ENCODE measurements at regions not wholly inside any gene's neighbourhood (a gene's known extent, or its start where the extent isn't known, plus 50 kb on each side); places are given as distances from the start of the nearest gene placed in this dataset.

DNA sequence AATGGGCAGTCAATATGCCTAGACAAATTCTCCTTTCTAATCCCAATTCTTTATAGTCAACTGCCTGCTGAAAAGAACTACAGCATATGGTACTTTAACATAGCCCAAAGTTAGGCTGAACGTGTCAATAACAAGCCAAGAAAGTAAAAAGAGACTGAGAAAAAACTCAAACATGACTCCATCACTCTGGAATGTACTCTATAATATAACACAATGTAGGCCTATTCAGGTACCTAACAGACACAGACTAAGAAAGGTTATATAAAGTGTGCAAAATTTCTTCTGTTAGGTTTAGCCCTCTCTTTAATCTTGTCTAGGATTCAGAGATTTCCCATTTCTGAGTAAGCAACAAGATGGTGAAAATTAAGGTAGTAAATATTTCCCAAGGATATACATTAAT lies 209.7 kb upstream of the PRR16 start:
- no peaks in the 10 kb centered on the region for H3K36me3 Mint-ChIP-seq
- no peak overlapping the region for H3K27ac Mint-ChIP-seq
- CTCF ChIA-PET, result no interaction called here
- ATAC-seq, result no peak
- H3K27me3 Mint-ChIP-seq, result no peaks in the 10 kb centered on the region
- no peaks in the 10 kb centered on the region for H3K9me3 Mint-ChIP-seq (ENCODE audit: low read depth)
- DNase-seq, result no peak
- H3K4me3 Mint-ChIP-seq, result no peak overlapping the region
- no peaks in the 10 kb centered on the region for H3K4me1 Mint-ChIP-seq

DNA sequence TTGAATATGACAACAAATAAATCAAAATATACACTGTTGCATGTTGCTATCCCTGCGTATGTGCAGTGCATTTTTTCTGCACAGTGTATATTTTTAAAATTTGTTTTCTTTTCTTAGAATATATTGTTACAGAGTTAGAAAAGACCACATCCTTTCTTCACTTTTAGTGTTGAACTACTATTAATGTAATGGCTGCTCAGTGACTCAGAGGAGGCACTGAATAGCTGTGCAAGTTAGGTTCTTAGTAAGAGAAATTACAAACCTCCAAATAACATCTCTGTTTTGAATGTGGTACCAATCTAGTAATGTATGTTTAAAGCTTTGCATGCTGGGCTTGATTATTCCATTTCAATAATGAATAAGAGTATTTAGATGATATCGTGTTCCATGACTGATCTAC lies 208.9 kb upstream of the PRR16 start:
- CTCF ChIA-PET, result no interaction called here
- no peaks in the 10 kb centered on the region for H3K36me3 Mint-ChIP-seq
- DNase-seq, result no peak
- no peaks in the 10 kb centered on the region for H3K27me3 Mint-ChIP-seq
- no peaks in the 10 kb centered on the region for H3K9me3 Mint-ChIP-seq (ENCODE audit: low read depth)
- H3K4me3 Mint-ChIP-seq, result no peak overlapping the region
- H3K4me1 Mint-ChIP-seq, result no peaks in the 10 kb centered on the region
- ATAC-seq, result no peak
- H3K27ac Mint-ChIP-seq, result no peak overlapping the region

GRCh38 chr5:120256376-120256775 lies 207.7 kb upstream of the PRR16 start:
- Mint-ChIP-seq H3K36me3 (no peaks in the 10 kb centered on the region), H3K4me3 (no peak overlapping the region), H3K27ac (no peak overlapping the region), H3K27me3 (no peaks in the 10 kb centered on the region), H3K9me3 (ENCODE audit: low read depth) (peaks cover 2% of the 10 kb centered on the region), H3K4me1 (no peaks in the 10 kb centered on the region)
- CTCF ChIA-PET, result no interaction called here
- no peak for ATAC-seq
- DNase-seq, result no peak

DNA sequence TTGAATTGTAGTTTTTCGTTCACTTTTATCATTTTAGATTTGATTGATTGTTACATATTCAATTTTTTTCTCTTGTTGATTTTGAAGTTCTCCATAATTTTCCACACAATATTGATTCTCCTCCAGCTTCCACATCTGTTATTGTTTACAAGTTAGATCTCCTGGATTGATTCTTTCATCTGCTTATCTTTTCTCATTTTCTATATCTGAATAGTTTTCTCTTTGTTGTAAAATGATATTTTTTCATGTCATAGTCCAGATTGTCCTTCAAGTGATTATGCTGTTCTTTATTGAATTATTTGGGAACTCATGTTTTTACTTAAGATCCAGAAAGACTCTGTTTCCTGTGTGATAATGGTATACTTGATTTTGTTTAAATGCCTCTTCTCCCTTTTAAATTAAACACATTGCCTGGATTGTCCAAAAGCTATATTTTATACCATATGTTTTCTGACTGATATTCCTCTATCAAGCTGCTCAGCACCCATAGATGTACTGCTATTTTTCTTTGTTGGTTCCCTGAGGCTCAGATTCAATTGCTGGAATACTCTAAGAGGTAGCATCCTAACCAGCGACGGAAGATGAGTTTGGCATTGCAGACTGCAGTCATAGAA lies 206.6 kb upstream of the PRR16 start:
- no peak for DNase-seq
- Mint-ChIP-seq H3K4me1 (no peaks in the 10 kb centered on the region), H3K36me3 (no peaks in the 10 kb centered on the region), H3K27ac (no peak overlapping the region), H3K9me3 (ENCODE audit: low read depth) (peaks cover 2% of the 10 kb centered on the region), H3K27me3 (no peaks in the 10 kb centered on the region), H3K4me3 (no peak overlapping the region)
- no peak for ATAC-seq
- CTCF ChIA-PET, result no interaction called here

DNA sequence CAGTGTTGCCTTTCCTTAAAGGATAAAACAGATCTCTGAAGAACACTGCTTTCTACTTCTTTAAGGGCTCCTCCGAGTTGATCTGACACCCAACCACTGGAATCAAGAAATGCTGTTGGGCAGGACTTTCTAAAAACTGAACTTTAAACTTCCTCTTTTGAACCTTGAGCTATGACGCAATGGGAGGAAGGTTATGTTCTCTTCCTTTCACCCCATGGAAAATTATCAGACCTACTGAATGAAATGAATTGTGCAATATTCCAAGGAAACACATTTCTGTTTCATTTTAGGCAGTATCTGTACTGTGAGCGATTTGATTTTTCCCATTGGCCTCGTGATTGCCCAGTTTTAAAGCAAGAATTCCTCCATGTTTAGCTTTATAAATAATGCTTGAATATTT lies 206.0 kb upstream of the PRR16 start:
- Mint-ChIP-seq H3K27ac (no peak overlapping the region), H3K36me3 (no peaks in the 10 kb centered on the region), H3K4me1 (no peaks in the 10 kb centered on the region), H3K4me3 (no peak overlapping the region), H3K27me3 (no peaks in the 10 kb centered on the region), H3K9me3 (ENCODE audit: low read depth) (peaks cover 2% of the 10 kb centered on the region)
- DNase-seq (no peak), ATAC-seq (no peak)
- CTCF ChIA-PET, result no interaction called here

- Mint-ChIP-seq H3K27me3 (no peaks in the 10 kb centered on the region), H3K27ac (no peak overlapping the region), H3K4me3 (no peak overlapping the region), H3K36me3 (no peaks in the 10 kb centered on the region), H3K9me3 (ENCODE audit: low read depth) (peaks cover 2% of the 10 kb centered on the region), H3K4me1 (no peaks in the 10 kb centered on the region)
- ATAC-seq, result no peak
- CTCF ChIA-PET, result no interaction called here
- no peak for DNase-seq
Observed at GRCh38 chr5:120260651-120261050, 203.4 kb upstream of the PRR16 start.

DNA sequence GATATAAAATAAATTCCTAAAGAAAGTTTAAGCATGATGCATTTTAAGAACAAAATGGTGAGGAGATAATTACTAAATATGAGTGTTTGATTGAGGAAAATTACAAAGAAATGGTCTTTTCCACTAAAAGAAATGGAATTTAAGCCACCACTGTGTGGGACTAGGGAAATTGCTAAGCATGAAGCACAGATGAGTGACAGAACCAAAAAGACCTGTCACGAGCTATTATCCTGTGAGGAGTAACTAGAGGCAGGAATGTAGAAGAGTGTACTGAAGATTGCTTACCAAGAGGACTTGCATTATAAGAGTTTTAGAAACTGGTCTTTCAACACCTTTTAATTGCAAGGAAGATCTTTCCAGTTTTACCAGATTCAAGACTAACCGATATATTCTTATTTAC lies 193.6 kb upstream of the PRR16 start:
- Mint-ChIP-seq H3K4me3 (no peak overlapping the region), H3K9me3 (ENCODE audit: low read depth) (peaks cover 7% of the 10 kb centered on the region), H3K27ac (no peak overlapping the region), H3K36me3 (no peaks in the 10 kb centered on the region), H3K4me1 (no peaks in the 10 kb centered on the region), H3K27me3 (no peaks in the 10 kb centered on the region)
- ATAC-seq, result no peak
- DNase-seq, result no peak
- CTCF ChIA-PET, result no interaction called here

- Mint-ChIP-seq H3K9me3 (ENCODE audit: low read depth) (no peaks in the 10 kb centered on the region), H3K36me3 (no peaks in the 10 kb centered on the region), H3K4me3 (no peak overlapping the region), H3K27me3 (no peaks in the 10 kb centered on the region), H3K27ac (no peak overlapping the region), H3K4me1 (no peaks in the 10 kb centered on the region)
- ATAC-seq (no peak), DNase-seq (no peak)
- CTCF ChIA-PET, result no interaction called here
Observed at GRCh38 chr5:120293796-120294195, 170.3 kb upstream of the PRR16 start.

DNA sequence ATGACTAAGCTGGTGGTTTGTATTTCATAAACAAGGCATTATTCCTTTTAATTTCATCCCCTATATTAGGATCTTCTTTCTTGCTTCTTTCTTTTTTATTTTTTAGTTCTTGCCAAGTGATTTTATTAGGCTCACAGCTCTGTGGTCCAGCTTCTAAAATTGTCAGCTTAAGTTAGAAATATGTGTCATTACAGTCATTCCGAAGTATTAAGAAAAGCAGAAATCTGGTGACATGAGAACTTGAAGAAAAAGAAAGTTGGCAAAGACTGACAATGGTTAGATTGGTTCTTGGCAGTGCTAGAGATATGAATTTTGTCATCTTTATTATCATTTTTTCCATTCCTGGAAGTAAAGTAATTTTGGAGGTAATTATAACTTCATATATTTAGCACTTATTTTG lies 166.5 kb upstream of the PRR16 start:
- CTCF ChIA-PET, result no interaction called here
- peaks cover 2% of the 10 kb centered on the region for H3K9me3 Mint-ChIP-seq (ENCODE audit: low read depth)
- no peak for ATAC-seq
- H3K27me3 Mint-ChIP-seq, result no peaks in the 10 kb centered on the region
- DNase-seq, result no peak
- no peak overlapping the region for H3K27ac Mint-ChIP-seq
- no peak overlapping the region for H3K4me3 Mint-ChIP-seq
- no peaks in the 10 kb centered on the region for H3K4me1 Mint-ChIP-seq
- no peaks in the 10 kb centered on the region for H3K36me3 Mint-ChIP-seq

DNA sequence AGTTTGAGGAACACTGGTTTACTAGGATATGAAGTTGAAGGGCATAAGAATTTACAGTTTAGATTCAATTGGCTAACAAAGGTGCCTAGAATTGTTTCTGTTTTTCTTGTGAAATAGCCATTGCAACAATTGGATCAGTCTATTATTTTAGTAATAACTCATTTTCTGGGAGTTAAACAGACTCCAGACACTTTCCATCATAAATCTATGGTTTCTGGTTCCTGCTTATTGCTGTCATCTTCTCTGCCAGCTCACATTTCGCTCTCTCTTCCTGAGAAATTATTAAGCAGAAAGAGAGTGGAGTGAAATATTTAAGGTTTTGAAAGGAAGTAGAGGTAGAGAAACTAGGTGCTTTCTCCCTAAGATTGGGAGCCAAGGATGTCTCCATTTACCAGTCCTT lies 165.1 kb upstream of the PRR16 start:
- CTCF ChIA-PET, result no interaction called here
- DNase-seq (no peak), ATAC-seq (no peak)
- H3K27me3 Mint-ChIP-seq, result no peaks in the 10 kb centered on the region
- H3K9me3 Mint-ChIP-seq (ENCODE audit: low read depth), result peaks cover 2% of the 10 kb centered on the region
- no peaks in the 10 kb centered on the region for H3K4me1 Mint-ChIP-seq
- no peak overlapping the region for H3K4me3 Mint-ChIP-seq
- H3K36me3 Mint-ChIP-seq, result no peaks in the 10 kb centered on the region
- no peak overlapping the region for H3K27ac Mint-ChIP-seq

GRCh38 chr5:120304663-120305062 lies 159.4 kb upstream of the PRR16 start:
- CTCF ChIA-PET, result no interaction called here

GRCh38 chr5:120306303-120306702 lies 157.8 kb upstream of the PRR16 start:
- no peak for DNase-seq
- no peak for ATAC-seq
- no peak overlapping the region for H3K4me3 Mint-ChIP-seq
- H3K27me3 Mint-ChIP-seq, result no peaks in the 10 kb centered on the region
- peaks cover 2% of the 10 kb centered on the region for H3K9me3 Mint-ChIP-seq (ENCODE audit: low read depth)
- H3K36me3 Mint-ChIP-seq, result no peaks in the 10 kb centered on the region
- no peaks in the 10 kb centered on the region for H3K4me1 Mint-ChIP-seq
- H3K27ac Mint-ChIP-seq, result no peak overlapping the region
- CTCF ChIA-PET, result no interaction called here

More at GRCh38 chr5:120304663-120305062, 159.4 kb upstream of the PRR16 start:
- no peaks in the 10 kb centered on the region for H3K36me3 Mint-ChIP-seq
- no peak for ATAC-seq
- H3K27ac Mint-ChIP-seq, result no peak overlapping the region
- H3K27me3 Mint-ChIP-seq, result no peaks in the 10 kb centered on the region
- no peak for DNase-seq
- H3K4me1 Mint-ChIP-seq, result no peaks in the 10 kb centered on the region
- H3K4me3 Mint-ChIP-seq, result no peak overlapping the region
- H3K9me3 Mint-ChIP-seq (ENCODE audit: low read depth), result peaks cover 4% of the 10 kb centered on the region

- H3K9me3 Mint-ChIP-seq (ENCODE audit: low read depth), result peaks cover 7% of the 10 kb centered on the region
Observed at GRCh38 chr5:120314191-120314590, 149.9 kb upstream of the PRR16 start.

DNA sequence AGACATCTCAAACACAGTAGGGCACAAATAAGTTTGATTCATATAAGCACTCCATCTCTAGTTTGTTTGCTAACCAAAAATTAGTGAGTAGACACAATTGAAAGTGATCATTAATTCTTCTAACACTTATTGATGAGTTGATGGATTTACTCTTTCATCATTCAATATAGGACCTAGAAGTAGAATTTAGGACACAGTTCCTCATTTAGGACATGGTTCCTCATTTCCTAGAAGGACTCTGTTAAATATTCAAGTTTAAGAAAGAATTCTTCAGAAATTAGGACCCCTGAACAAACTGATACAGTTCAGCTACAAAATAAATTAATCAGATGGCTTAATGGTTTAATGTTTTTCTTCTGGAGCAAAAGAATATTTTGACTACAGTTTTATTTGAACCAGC lies 143.5 kb upstream of the PRR16 start:
- Mint-ChIP-seq H3K4me1 (no peaks in the 10 kb centered on the region), H3K27ac (no peak overlapping the region), H3K4me3 (no peak overlapping the region), H3K9me3 (ENCODE audit: low read depth) (peaks cover 4% of the 10 kb centered on the region), H3K27me3 (no peaks in the 10 kb centered on the region), H3K36me3 (no peaks in the 10 kb centered on the region)
- CTCF ChIA-PET, result no interaction called here
- DNase-seq (no peak), ATAC-seq (no peak)

More at GRCh38 chr5:120314191-120314590, 149.9 kb upstream of the PRR16 start:
- no peak for DNase-seq
- Mint-ChIP-seq H3K36me3 (no peaks in the 10 kb centered on the region), H3K27me3 (no peaks in the 10 kb centered on the region), H3K27ac (no peak overlapping the region), H3K4me3 (no peak overlapping the region), H3K4me1 (no peaks in the 10 kb centered on the region)
- CTCF ChIA-PET, result no interaction called here
- no peak for ATAC-seq

- Mint-ChIP-seq H3K4me1 (no peaks in the 10 kb centered on the region), H3K27me3 (no peaks in the 10 kb centered on the region), H3K4me3 (no peak overlapping the region), H3K27ac (no peak overlapping the region), H3K9me3 (ENCODE audit: low read depth) (peaks cover 7% of the 10 kb centered on the region), H3K36me3 (no peaks in the 10 kb centered on the region)
- CTCF ChIA-PET, result no interaction called here
- no peak for ATAC-seq
- no peak for DNase-seq
Observed at GRCh38 chr5:120326651-120327050, 137.4 kb upstream of the PRR16 start.
